ENCODE measurements at regions not wholly inside any gene's neighbourhood (a gene's known extent, or its start where the extent isn't known, plus 50 kb on each side); places are given as distances from the start of the nearest gene placed in this dataset.

DNA sequence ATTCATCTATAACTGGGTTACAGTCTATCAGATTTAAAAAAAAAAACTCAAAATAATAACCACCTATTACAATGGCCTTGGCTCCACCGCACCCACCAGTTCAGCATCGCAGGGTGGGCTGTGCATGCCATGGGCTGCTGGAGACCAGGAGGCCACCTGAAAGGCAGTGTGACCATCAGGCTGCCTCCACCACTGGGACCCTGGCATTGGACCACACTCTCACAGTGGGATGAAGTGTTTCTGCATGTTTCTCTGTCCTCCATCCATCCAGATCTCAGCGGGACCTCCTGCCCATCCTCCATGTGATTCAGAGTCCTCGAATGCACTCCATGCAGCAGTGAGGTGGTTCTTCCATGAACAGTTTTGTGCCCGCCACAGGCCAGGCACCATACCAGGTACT lies 206.1 kb upstream of the CST7 start:
- H3K4me3 ChIP-seq (ENCODE audit: low read length): no peak overlapping the region
- TF ChIP-seq, protein P1, sequence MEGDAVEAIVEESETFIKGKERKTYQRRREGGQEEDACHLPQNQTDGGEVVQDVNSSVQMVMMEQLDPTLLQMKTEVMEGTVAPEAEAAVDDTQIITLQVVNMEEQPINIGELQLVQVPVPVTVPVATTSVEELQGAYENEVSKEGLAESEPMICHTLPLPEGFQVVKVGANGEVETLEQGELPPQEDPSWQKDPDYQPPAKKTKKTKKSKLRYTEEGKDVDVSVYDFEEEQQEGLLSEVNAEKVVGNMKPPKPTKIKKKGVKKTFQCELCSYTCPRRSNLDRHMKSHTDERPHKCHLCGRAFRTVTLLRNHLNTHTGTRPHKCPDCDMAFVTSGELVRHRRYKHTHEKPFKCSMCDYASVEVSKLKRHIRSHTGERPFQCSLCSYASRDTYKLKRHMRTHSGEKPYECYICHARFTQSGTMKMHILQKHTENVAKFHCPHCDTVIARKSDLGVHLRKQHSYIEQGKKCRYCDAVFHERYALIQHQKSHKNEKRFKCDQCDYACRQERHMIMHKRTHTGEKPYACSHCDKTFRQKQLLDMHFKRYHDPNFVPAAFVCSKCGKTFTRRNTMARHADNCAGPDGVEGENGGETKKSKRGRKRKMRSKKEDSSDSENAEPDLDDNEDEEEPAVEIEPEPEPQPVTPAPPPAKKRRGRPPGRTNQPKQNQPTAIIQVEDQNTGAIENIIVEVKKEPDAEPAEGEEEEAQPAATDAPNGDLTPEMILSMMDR (IDR thresholded peaks at IDR 0.05; ENCODE audit: insufficient read depth, low read depth, low read length, missing control alignments): no peak
- DNase-seq (ENCODE audit: low read depth): no peak

DNA sequence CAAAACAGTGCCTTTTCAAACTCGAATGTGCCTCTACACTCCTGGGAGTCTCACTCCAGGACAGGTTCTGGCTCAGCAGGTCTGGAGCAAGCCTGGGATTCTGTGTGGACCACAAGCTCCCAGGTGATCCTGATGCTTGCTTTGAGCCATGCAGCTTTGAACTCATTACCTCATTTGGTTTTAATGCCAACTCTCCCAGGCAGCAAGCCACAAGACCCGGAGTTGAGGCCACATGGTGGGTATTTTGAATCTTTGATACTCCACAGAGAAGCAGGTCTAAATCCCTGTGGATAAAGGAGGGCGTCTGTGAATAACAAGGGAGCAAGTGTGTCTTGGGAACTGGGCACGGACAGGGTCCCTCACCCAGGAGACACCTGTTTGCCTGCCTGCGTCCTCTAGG lies 205.4 kb upstream of the CST7 start:
- H3K4me3 ChIP-seq (ENCODE audit: low read length): no peak overlapping the region
- no peak for DNase-seq (ENCODE audit: low read depth)
- TF ChIP-seq, protein P1 (IDR thresholded peaks at IDR 0.05; ENCODE audit: insufficient read depth, low read depth, low read length, missing control alignments): no peak

DNA sequence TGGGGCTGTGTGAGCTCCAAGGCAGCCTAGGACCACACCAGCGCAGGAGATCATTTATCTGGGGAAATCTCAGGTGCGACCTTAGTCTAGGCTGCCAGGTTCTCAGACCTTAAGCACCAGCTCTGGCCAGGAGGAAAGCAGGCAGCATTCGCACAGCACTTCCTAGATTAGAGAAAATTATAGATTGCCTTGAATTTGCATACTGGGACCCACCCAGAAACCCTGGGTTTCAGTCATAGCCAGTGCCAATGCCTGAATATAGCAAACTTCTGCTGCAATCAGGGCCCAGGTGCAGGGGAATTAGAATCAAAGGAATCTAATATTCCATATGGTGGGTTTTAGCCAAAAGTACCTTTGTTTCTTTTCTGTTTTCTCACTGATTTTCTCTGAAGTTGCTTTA lies 204.3 kb upstream of the CST7 start:
- H3K4me3 ChIP-seq (ENCODE audit: low read length): no peak overlapping the region
- TF ChIP-seq, protein P1 (IDR thresholded peaks at IDR 0.05; ENCODE audit: insufficient read depth, low read depth, low read length, missing control alignments): no peak
- no peak for DNase-seq (ENCODE audit: low read depth)

DNA sequence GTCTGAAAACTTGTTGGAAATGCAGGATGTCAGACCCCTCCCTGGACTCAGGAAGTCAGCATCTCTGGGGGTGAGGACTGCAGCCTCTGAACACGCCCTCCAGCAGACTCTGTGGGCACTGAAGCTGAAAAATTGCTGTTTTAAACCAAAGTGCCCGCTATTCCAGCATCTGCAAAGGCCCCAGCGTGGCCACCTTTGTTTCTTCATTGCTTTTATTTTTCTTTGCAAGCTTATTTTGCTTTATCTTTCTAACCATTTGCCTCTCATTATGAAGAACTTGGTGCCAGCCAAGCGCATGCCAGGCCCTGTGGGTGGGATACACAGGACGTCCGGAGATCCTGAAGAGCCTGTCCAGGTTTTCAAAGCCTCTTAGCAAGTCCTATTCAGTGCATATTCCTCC lies 203.9 kb upstream of the CST7 start:
- TF ChIP-seq, protein P1 (IDR thresholded peaks at IDR 0.05; ENCODE audit: insufficient read depth, low read depth, low read length, missing control alignments): no peak
- DNase-seq (ENCODE audit: low read depth): no peak
- no peak overlapping the region for H3K4me3 ChIP-seq (ENCODE audit: low read length)

DNA sequence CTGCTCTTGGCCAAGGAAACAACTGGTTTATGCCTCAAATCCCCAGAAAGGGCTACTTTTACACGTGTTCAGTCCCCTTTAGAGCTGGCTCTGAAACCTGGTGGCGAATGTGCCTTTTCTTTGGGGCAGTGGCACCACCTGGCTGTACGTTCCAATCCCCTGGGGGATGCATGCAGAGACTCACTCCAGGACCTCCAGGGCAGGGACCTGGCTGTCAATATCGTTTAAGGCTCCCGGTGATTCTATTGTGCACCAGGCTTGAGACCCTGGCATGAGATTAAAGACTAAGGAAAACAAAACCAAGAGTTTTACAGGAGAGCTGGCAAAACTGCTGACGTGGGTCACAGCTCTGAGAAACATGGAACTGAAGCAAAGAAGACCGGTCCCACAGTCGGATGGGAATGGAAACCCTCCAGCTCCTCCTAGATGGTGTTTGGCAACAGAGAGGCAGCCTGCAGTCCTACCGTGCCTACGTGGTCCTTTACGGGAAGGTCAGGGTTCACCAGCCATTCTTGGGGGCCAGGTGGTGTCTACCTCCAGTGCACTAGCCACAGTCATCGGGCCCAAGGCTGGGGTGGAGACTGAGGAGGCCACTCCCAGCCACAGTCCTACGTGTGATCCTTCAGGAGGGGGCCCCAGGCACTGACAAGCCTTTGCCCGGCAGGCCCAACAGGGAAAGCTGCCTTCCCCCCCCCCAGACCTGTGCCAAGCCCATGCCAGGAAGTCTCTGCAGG lies 203.3 kb upstream of the CST7 start:
- H3K4me3 ChIP-seq (ENCODE audit: low read length): no peak overlapping the region
- TF ChIP-seq, protein P1 (IDR thresholded peaks at IDR 0.05; ENCODE audit: insufficient read depth, low read depth, low read length, missing control alignments): no peak
- no peak for DNase-seq (ENCODE audit: low read depth)

DNA sequence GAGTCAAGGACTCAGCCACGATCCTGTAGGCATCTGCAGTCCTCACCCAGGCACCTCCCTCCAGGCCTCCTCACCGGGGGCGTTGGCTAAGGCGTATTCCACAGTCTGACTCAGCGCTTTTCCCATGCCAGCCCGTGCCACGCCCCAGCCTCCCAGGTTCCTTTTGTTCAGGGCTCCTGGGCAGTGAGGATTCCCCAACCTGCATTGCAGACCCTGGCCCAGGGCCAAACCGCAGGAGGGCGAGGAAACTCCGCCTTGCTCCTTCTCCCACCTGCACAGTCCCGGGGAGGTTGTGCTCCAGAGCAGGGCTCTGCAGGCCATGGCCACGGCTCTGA lies 202.8 kb upstream of the CST7 start:
- no peak overlapping the region for H3K4me3 ChIP-seq (ENCODE audit: low read length)
- DNase-seq (ENCODE audit: low read depth): peak; percentile 98
- TF ChIP-seq, protein P1 (IDR thresholded peaks at IDR 0.05; ENCODE audit: insufficient read depth, low read depth, low read length, missing control alignments): no peak

Measured in epithelial cell of esophagus (primary cell).